Endothelial cell of hepatic sinusoid (primary cell): ENCODE measurements at regions not wholly inside any gene's neighbourhood (a gene's known extent, or its start where the extent isn't known, plus 50 kb on each side); places are given as distances from the start of the nearest gene placed in this dataset.

Experiments used
- in situ Hi-C: cut with HindIII; loops from 2 replicates; pipeline ENCODE4 v1.10.0; 2017; ENCODE audit warnings: low sequenced_read_pairs

- in situ Hi-C loops: no loop called here
Observed at GRCh38 chr19:31694761-31695160, 345.5 kb upstream of the TSHZ3 start.

GRCh38 chr19:31699421-31699820, 350.2 kb upstream of the TSHZ3 start:
- in situ Hi-C loops: no loop called here

- in situ Hi-C loops: no loop called here
Observed at GRCh38 chr19:31701146-31701545, 351.9 kb upstream of the TSHZ3 start.

- in situ Hi-C loops: no loop called here
Observed at GRCh38 chr19:31705656-31706055, 356.4 kb upstream of the TSHZ3 start.

GRCh38 chr19:31706131-31706530, 356.9 kb upstream of the TSHZ3 start:
- in situ Hi-C loops: no loop called here

- in situ Hi-C loops: no loop called here
Observed at GRCh38 chr19:31706691-31707620, 357.7 kb upstream of the TSHZ3 start.

GRCh38 chr19:31708520-31708919, 359.3 kb upstream of the TSHZ3 start:
- in situ Hi-C loops: no loop called here

GRCh38 chr19:31709476-31709875, 360.2 kb upstream of the TSHZ3 start:
- in situ Hi-C loops: no loop called here

GRCh38 chr19:31715249-31715945, 366.2 kb upstream of the TSHZ3 start:
- in situ Hi-C loops: no loop called here

- in situ Hi-C loops: no loop called here
Observed at GRCh38 chr19:31716826-31717225, 367.6 kb upstream of the TSHZ3 start.

- in situ Hi-C loops: no loop called here
Observed at GRCh38 chr19:31717269-31717923, 368.2 kb upstream of the TSHZ3 start.

- in situ Hi-C loops: no loop called here
Observed at GRCh38 chr19:31718032-31718431, 368.8 kb upstream of the TSHZ3 start.

GRCh38 chr19:31718898-31719297, 369.7 kb upstream of the TSHZ3 start:
- in situ Hi-C loops: no loop called here

GRCh38 chr19:31723101-31723500, 373.9 kb upstream of the TSHZ3 start:
- in situ Hi-C loops: loop anchor here (10.0 kb wide), 1 partner anchor 82 kb away; no protein-coding TSS in a partner anchor

- in situ Hi-C loops: loop anchor here (10.0 kb wide), 1 partner anchor 80 kb away; no protein-coding TSS in a partner anchor
Observed at GRCh38 chr19:31725051-31725450, 375.8 kb upstream of the TSHZ3 start.

- in situ Hi-C loops: loop anchor here (10.0 kb wide), 1 partner anchor 77 kb away; no protein-coding TSS in a partner anchor
Observed at GRCh38 chr19:31727536-31727935, 378.3 kb upstream of the TSHZ3 start.

- in situ Hi-C loops: no loop called here
Observed at GRCh38 chr19:31730270-31730669, 381.0 kb upstream of the TSHZ3 start.

- in situ Hi-C loops: no loop called here
Observed at GRCh38 chr19:31733591-31733990, 384.4 kb upstream of the TSHZ3 start.

- in situ Hi-C loops: no loop called here
Observed at GRCh38 chr19:31742249-31742648, 393.0 kb upstream of the TSHZ3 start.

GRCh38 chr19:31745731-31746130, 396.5 kb upstream of the TSHZ3 start:
- in situ Hi-C loops: no loop called here

GRCh38 chr19:31749231-31749630, 400.0 kb upstream of the TSHZ3 start:
- in situ Hi-C loops: no loop called here
